IPS DF 19.7 (cell line): ENCODE measurements at regions not wholly inside any gene's neighbourhood (a gene's known extent, or its start where the extent isn't known, plus 50 kb on each side); places are given as distances from the start of the nearest gene placed in this dataset.

ENCODE experiments used
- DNase-seq: peaks from one replicate; pipeline ENCODE4 v3.0.0-alpha.2; 2013; ENCODE audit warnings: low read depth, low spot score

GRCh38 chr12:45627407-45628069, 102.0 kb upstream of the ARID2 start:
- no peak for DNase-seq

- DNase-seq, result no peak
These were observed 100.2 kb upstream of the ARID2 start for GRCh38 chr12:45629292-45629691.

- DNase-seq, result no peak
These were observed 95.8 kb upstream of the ARID2 start for GRCh38 chr12:45633733-45634132.

- no peak for DNase-seq
These were observed 95.1 kb upstream of the ARID2 start for GRCh38 chr12:45634273-45634917.

GRCh38 chr12:45637242-45637641, 92.3 kb upstream of the ARID2 start:
- DNase-seq, result no peak

- no peak for DNase-seq
These were observed 91.8 kb upstream of the ARID2 start for GRCh38 chr12:45637706-45638105.

GRCh38 chr12:45638386-45638785, 91.1 kb upstream of the ARID2 start:
- DNase-seq, result no peak

GRCh38 chr12:45644541-45644940, 85.0 kb upstream of the ARID2 start:
- no peak for DNase-seq

GRCh38 chr12:45646851-45647581, 82.5 kb upstream of the ARID2 start:
- DNase-seq, result no peak

- DNase-seq, result no peak
These were observed 81.4 kb upstream of the ARID2 start for GRCh38 chr12:45648070-45648469.

- DNase-seq, result no peak
These were observed 78.5 kb upstream of the ARID2 start for GRCh38 chr12:45651029-45651428.

- no peak for DNase-seq
These were observed 75.4 kb upstream of the ARID2 start for GRCh38 chr12:45654002-45654665.

- DNase-seq, result no peak
These were observed 74.3 kb upstream of the ARID2 start for GRCh38 chr12:45655186-45655585.

GRCh38 chr12:45655743-45656142, 73.8 kb upstream of the ARID2 start:
- DNase-seq, result no peak

GRCh38 chr12:45658020-45658419, 71.5 kb upstream of the ARID2 start:
- no peak for DNase-seq

- DNase-seq, result no peak
These were observed 69.2 kb upstream of the ARID2 start for GRCh38 chr12:45660330-45660729.

- DNase-seq, result no peak
These were observed 66.1 kb upstream of the ARID2 start for GRCh38 chr12:45663455-45663854.

- no peak for DNase-seq
These were observed 63.6 kb upstream of the ARID2 start for GRCh38 chr12:45665941-45666340.

GRCh38 chr12:45666396-45666795, 63.1 kb upstream of the ARID2 start:
- DNase-seq, result no peak

GRCh38 chr12:45666816-45667215, 62.7 kb upstream of the ARID2 start:
- DNase-seq, result no peak

- no peak for DNase-seq
These were observed 61.7 kb upstream of the ARID2 start for GRCh38 chr12:45667761-45668160.

- no peak for DNase-seq
These were observed 60.9 kb upstream of the ARID2 start for GRCh38 chr12:45668641-45669040.
